ENCODE measurements at regions not wholly inside any gene's neighbourhood (a gene's known extent, or its start where the extent isn't known, plus 50 kb on each side); places are given as distances from the start of the nearest gene placed in this dataset.

DNA sequence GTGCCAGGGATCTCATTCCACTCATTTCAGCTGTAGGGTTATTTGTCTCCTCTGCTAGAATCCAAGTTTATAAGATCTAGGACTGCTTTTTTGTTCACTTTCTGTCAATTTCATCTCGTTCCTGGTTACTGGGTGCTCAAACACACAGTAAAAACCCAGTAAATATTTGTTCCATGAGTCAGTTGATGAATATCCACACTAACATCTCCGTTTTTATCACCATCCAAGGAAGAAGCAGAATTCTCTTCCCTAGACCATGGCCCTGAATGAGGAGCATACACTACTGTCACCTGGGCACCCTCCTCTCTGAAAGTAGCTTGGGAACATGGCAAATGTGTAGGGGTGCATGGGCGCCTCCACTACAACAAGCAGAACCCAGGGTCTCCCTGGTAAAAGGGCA, 390.8 kb downstream of the FOXO1 start:
- H3K27me3 Mint-ChIP-seq, result no peaks in the 10 kb centered on the region
- H3K27ac Mint-ChIP-seq, result no peak overlapping the region
- H3K4me3 Mint-ChIP-seq, result no peak overlapping the region
- intact Hi-C loops (cut with DNase I, micrococcal nuclease), result no loop called here
- H3K36me3 Mint-ChIP-seq (ENCODE audit: low read depth), result no peaks in the 10 kb centered on the region
- no peak for ATAC-seq (ENCODE audit: poor library complexity)
- no peak overlapping the region for H3K4me3 ChIP-seq (ENCODE audit: low read length)
- H3K36me3 ChIP-seq (ENCODE audit: insufficient read depth, low read length), result no peaks in the 10 kb centered on the region
- TF ChIP-seq, protein P1, sequence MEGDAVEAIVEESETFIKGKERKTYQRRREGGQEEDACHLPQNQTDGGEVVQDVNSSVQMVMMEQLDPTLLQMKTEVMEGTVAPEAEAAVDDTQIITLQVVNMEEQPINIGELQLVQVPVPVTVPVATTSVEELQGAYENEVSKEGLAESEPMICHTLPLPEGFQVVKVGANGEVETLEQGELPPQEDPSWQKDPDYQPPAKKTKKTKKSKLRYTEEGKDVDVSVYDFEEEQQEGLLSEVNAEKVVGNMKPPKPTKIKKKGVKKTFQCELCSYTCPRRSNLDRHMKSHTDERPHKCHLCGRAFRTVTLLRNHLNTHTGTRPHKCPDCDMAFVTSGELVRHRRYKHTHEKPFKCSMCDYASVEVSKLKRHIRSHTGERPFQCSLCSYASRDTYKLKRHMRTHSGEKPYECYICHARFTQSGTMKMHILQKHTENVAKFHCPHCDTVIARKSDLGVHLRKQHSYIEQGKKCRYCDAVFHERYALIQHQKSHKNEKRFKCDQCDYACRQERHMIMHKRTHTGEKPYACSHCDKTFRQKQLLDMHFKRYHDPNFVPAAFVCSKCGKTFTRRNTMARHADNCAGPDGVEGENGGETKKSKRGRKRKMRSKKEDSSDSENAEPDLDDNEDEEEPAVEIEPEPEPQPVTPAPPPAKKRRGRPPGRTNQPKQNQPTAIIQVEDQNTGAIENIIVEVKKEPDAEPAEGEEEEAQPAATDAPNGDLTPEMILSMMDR (IDR thresholded peaks at IDR 0.05), result no peak
- H3K27ac ChIP-seq (ENCODE audit: low read depth in 1 of 2, low read length in 2 of 2), result no peak overlapping the region
- peaks cover 35% of the 10 kb centered on the region for H3K4me1 Mint-ChIP-seq (ENCODE audit: low read depth)
- POLR2A ChIA-PET, result interaction anchor here (0.9 kb wide), 1 partner anchor 40 kb away, joined by 3 read pairs; no protein-coding TSS in a partner anchor
- no peaks in the 10 kb centered on the region for H3K27me3 ChIP-seq (ENCODE audit: control insufficient read depth in 1 of 2, insufficient read depth in 2 of 2, low read length in 2 of 2)
- no peaks in the 10 kb centered on the region for H3K9me3 Mint-ChIP-seq
- H3K9me3 ChIP-seq (ENCODE audit: control insufficient read depth in 1 of 2, insufficient read depth in 1 of 2, low read length in 2 of 2), result no peaks in the 10 kb centered on the region
- CTCF ChIA-PET, result no interaction called here
- no peak for DNase-seq
- peaks cover 21% of the 10 kb centered on the region for H3K4me1 ChIP-seq (ENCODE audit: insufficient read depth, low read length)

DNA sequence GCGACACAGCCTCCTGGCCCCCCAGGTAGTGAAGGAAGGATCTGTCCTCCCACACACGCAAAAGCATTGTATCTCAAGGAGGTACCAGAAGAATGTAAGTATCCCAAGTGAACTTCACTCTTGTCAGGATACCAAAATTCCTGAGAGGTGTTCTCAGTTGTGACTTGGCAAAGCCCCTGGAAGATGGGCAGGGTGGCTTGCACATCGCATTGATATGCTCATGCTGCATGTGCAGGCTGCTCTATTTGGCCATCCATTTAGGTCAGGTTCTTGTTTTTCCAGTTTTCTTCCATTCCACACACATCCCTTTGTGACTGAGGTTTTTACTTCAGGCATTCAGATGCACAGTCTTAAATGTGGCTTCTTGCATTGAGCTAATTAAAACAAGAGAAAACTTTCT, 382.8 kb downstream of the FOXO1 start:
- no peaks in the 10 kb centered on the region for H3K9me3 Mint-ChIP-seq
- H3K4me3 ChIP-seq (ENCODE audit: low read length), result no peak overlapping the region
- H3K36me3 ChIP-seq (ENCODE audit: insufficient read depth, low read length), result no peaks in the 10 kb centered on the region
- ChIA-PET POLR2A (no interaction called here), CTCF (no interaction called here)
- H3K27ac Mint-ChIP-seq, result no peak overlapping the region
- H3K4me3 Mint-ChIP-seq, result no peak overlapping the region
- intact Hi-C loops (cut with DNase I, micrococcal nuclease), result no loop called here
- H3K27me3 Mint-ChIP-seq, result no peaks in the 10 kb centered on the region
- H3K4me1 Mint-ChIP-seq (ENCODE audit: low read depth), result no peaks in the 10 kb centered on the region
- TF ChIP-seq, protein P1 (IDR thresholded peaks at IDR 0.05), result no peak
- ATAC-seq (ENCODE audit: poor library complexity), result no peak
- H3K36me3 Mint-ChIP-seq (ENCODE audit: low read depth), result no peaks in the 10 kb centered on the region
- H3K4me1 ChIP-seq (ENCODE audit: insufficient read depth, low read length), result no peaks in the 10 kb centered on the region
- H3K27me3 ChIP-seq (ENCODE audit: control insufficient read depth in 1 of 2, insufficient read depth in 2 of 2, low read length in 2 of 2), result no peaks in the 10 kb centered on the region
- H3K27ac ChIP-seq (ENCODE audit: low read depth in 1 of 2, low read length in 2 of 2), result no peak overlapping the region
- no peak for DNase-seq
- H3K9me3 ChIP-seq (ENCODE audit: control insufficient read depth in 1 of 2, insufficient read depth in 1 of 2, low read length in 2 of 2), result no peaks in the 10 kb centered on the region

- TF ChIP-seq, protein P1 (IDR thresholded peaks at IDR 0.05), result no peak
- Mint-ChIP-seq H3K36me3 (ENCODE audit: low read depth) (no peaks in the 10 kb centered on the region), H3K27me3 (no peaks in the 10 kb centered on the region), H3K27ac (no peak overlapping the region), H3K4me1 (ENCODE audit: low read depth) (no peaks in the 10 kb centered on the region), H3K9me3 (no peaks in the 10 kb centered on the region), H3K4me3 (no peak overlapping the region)
- Histone ChIP-seq H3K4me3 (ENCODE audit: low read length) (no peak overlapping the region), H3K27ac (ENCODE audit: low read depth in 1 of 2, low read length in 2 of 2) (no peak overlapping the region), H3K9me3 (ENCODE audit: control insufficient read depth in 1 of 2, insufficient read depth in 1 of 2, low read length in 2 of 2) (no peaks in the 10 kb centered on the region), H3K27me3 (ENCODE audit: control insufficient read depth in 1 of 2, insufficient read depth in 2 of 2, low read length in 2 of 2) (no peaks in the 10 kb centered on the region), H3K36me3 (ENCODE audit: insufficient read depth, low read length) (no peaks in the 10 kb centered on the region), H3K4me1 (ENCODE audit: insufficient read depth, low read length) (no peaks in the 10 kb centered on the region)
- no peak for ATAC-seq (ENCODE audit: poor library complexity)
- ChIA-PET POLR2A (interaction anchor here (1.0 kb wide), 1 partner anchor 228 kb away, joined by 4 read pairs; no protein-coding TSS in a partner anchor), CTCF (no interaction called here)
- no peak for DNase-seq
- intact Hi-C loops (cut with DNase I, micrococcal nuclease), result no loop called here
These were observed 380.8 kb downstream of the FOXO1 start for GRCh38 chr13:40285634-40286033.
